HuH-7.5 (cell line): ENCODE measurements at regions not wholly inside any gene's neighbourhood (a gene's known extent, or its start where the extent isn't known, plus 50 kb on each side); places are given as distances from the start of the nearest gene placed in this dataset.
A peak's percentile ranks its signal among the peaks of the same experiment; 100 is the strongest.
"Not testable (repeated sequence)": the region's sequence is repeated elsewhere in the genome, so short reads cannot be mapped to it uniquely, and the experiment has no call there.

ENCODE experiments used
- DNase-seq: peaks from one replicate; pipeline ENCODE4 v3.0.0; 2011; ENCODE audit warnings: low spot score

GRCh38 chr10:9111976-9112375 lies 1057.5 kb downstream of the GATA3 start:
- no peak for DNase-seq

DNA sequence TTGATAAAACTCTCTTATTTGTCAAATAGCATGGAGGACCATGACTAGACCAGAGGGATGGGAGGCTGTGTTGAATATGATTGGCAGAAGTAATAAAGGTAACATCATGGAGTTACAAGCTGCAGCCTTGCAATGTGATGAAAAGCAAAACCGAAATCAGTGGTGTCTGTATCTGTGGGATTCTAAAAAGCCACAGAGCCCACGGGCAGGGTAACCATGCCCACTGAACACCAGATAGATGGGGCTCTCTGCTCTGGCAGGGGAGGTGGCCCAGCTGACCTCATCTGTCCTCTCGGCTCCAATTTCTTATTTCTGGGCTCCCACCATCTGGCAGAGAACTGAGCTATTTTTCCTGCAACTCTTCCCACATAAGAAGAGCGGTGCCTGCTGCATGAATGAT lies 1072.2 kb downstream of the GATA3 start:
- DNase-seq = no peak

GRCh38 chr10:9137368-9137767 lies 1082.9 kb downstream of the GATA3 start:
- DNase-seq = no peak

DNA sequence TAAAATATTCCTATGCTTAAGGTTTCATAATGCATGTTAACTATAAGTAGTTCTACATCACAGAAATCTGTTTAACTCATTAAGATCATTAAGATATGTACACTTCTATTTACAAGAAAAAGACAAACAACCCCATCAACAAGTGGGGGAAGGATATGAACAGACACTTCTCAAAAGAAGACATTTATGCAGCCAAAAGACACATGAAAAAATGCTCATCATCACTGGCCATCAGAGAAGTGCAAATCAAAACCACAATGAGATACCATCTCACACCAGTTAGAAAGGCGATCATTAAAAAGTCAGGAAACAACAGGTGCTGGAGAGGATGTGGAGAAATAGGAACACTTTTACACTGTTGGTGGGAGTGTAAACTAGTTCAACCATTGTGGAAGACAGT lies 1084.3 kb downstream of the GATA3 start:
- not testable (repeated sequence) for DNase-seq

- no peak for DNase-seq
Measured at GRCh38 chr10:9140373-9140772, 1085.9 kb downstream of the GATA3 start.

- DNase-seq = no peak
Measured at GRCh38 chr10:9147475-9147874, 1093.0 kb downstream of the GATA3 start.

GRCh38 chr10:9149134-9149533 lies 1094.6 kb downstream of the GATA3 start:
- no peak for DNase-seq

DNA sequence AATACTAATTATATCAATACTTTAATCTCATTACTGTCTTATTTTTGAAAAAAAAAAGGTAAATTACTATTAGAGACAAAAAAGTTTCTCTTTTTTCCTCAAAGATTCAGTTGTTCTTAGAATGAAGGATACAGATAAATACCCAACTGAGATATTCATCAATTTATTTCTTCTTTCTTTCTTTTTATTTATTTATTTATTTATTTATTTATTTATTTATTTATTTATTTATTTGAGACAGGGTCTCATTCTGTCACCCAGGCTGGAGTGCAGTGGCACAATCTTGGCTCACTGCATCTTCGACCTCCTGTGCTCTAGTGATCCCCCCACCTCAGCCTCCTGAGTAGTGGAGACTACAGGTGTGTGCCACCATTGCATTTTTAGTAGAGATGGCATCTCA lies 1098.6 kb downstream of the GATA3 start:
- DNase-seq = not testable (repeated sequence)

- no peak for DNase-seq
Measured at GRCh38 chr10:9157656-9158055, 1103.2 kb downstream of the GATA3 start.

GRCh38 chr10:9158675-9159074 lies 1104.2 kb downstream of the GATA3 start:
- DNase-seq = no peak

DNA sequence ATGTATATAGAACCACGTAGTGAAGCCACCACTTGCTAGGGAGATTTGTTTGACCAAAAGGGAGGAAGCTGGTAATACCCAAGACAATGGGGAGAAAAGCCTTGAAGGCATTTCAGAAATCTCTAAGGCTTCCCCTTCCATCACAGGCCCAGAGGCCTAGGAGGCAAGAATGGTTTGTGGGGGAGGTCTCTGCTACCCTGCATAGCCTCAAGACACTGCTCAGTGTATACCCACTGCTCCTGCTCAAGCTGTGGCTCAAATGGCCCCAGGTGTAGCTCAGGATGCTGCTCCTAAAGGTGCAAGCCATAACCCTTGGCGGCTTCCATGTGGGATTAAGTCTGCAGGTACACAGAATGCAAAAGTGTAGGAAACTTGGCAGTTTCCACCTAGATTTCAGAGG lies 1105.8 kb downstream of the GATA3 start:
- no peak for DNase-seq

- no peak for DNase-seq
Measured at GRCh38 chr10:9163699-9164098, 1109.2 kb downstream of the GATA3 start.

GRCh38 chr10:9166770-9167169 lies 1112.3 kb downstream of the GATA3 start:
- DNase-seq = no peak

DNA sequence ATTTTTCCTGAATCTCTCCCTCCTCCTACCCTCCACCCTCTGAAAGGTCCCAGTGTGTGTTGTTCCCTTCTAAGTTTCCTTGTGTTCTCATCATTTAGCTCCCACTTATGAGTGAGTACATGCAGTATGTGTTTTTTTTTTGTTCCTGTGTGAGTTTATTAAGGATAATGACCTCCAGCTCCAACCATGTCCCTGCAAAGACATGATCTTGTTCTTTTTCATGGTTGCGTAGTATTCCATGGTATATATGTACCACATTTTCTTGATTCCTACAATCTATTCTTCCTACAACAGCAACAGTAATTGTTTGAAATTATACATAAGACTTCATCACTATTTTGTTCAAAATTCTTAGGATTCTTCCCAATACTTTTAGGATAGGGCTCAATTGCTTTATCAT lies 1117.8 kb downstream of the GATA3 start:
- DNase-seq = no peak

DNA sequence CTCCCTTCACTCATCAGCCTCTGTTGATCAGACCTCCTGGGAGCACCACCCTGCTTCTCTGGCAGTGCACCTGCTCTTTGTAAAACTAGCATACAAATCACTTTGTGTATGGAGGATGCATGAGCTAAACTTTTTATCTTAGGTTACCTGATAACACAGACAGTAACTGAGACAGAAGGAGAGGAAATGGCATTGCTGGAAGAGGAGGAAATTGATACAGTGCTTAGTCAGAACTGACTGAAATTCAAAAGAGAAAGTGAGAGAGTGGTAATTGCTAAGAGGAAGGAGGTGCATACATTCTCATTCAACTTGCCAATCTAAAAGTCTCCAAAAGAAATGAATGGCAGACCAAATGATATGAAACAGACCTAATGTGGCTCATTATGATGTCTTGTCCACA lies 1120.7 kb downstream of the GATA3 start:
- no peak for DNase-seq

- not testable (repeated sequence) for DNase-seq
Measured at GRCh38 chr10:9183197-9183880, 1128.9 kb downstream of the GATA3 start.

GRCh38 chr10:9188022-9188810 lies 1133.7 kb downstream of the GATA3 start:
- no peak for DNase-seq

- no peak for DNase-seq
Measured at GRCh38 chr10:9189448-9189847, 1135.0 kb downstream of the GATA3 start.

GRCh38 chr10:9193120-9193519 lies 1138.6 kb downstream of the GATA3 start:
- DNase-seq = no peak

DNA sequence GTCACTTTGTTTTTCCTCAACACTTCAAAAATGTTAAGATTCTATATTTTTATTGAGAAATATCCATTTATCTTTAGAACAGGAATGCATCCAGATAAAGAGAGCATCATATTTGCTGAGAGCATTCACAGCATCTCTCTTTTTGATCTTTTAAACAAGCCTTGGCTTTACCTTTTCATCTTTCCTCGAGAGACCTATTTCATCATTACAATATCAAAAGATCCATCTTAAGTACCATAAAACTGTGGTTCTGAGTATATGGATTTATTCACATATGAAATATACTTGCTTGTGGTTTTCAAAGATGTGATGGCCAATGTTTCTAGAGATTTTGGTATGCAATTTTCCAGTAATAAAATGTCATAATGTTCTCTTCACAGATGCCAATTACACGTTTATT lies 1140.9 kb downstream of the GATA3 start:
- DNase-seq = no peak

- DNase-seq = no peak
Measured at GRCh38 chr10:9198611-9199010, 1144.1 kb downstream of the GATA3 start.

DNA sequence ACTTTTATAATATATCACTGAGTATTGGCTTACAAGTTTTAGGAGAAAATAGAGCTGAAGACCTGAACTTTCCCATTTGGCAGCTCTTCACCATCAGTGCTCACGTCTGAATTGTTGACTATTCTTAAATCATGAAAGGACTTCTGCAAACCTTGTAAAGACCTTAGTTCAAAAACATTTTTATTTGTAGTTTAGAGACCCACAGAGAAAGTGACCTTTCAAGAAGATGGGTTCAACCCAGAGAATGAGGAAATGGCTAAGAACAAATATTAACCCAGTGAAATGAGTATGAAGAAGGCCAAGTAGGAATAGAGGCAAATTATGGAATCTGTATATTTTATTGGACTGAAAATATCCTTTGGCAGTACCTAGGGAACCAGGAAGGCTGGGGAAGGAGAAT lies 1151.1 kb downstream of the GATA3 start:
- DNase-seq = no peak

- DNase-seq = peak; percentile 32
Measured at GRCh38 chr10:9209105-9209798, 1154.8 kb downstream of the GATA3 start.
